Naive thymus-derived CD8-positive, alpha-beta T cell (primary cell): ENCODE measurements at regions not wholly inside any gene's neighbourhood (a gene's known extent, or its start where the extent isn't known, plus 50 kb on each side); places are given as distances from the start of the nearest gene placed in this dataset.
"Not testable (repeated sequence)": the region's sequence is repeated elsewhere in the genome, so short reads cannot be mapped to it uniquely, and the experiment has no call there.

ENCODE experiments used
- ATAC-seq, 2 donors: fragments of 150-1000 bp; cut with Tn5 transposase in 1 of 2; sonication (Bioruptor Pico), chemical (Tn5 transposase) in 1 of 2; 1 replicate in 1 of 2; 2 replicates in 1 of 2; pipeline ENCODE4 v1.10.0; 2021; ENCODE audit warnings: mild to moderate bottlenecking in 2 of 2, moderate library complexity in 2 of 2
- POLR2A ChIA-PET: fragments of 350-600 bp; sonication (Branson Sonifier 250); formaldehyde crosslinking; loops from one replicate; lab custom pipeline; 2021; ENCODE audit warnings: antibody characterized with exemption; lab: Charles Lee
- DNase-seq, 10 donors: peaks; one replicate each; pipeline versions ENCODE4 v3.0.0 to v3.0.0-alpha.2; 2020 to 2022
- H3K27ac Mint-ChIP-seq, 10 donors: one replicate each; pipeline ENCODE4 v1.8.0; 2020 to 2022; ENCODE audit warnings: mild to moderate bottlenecking in 10 of 10, mixed read lengths in 10 of 10, moderate library complexity in 4 of 10, inconsistent platforms in 1 of 10
- H3K27me3 Mint-ChIP-seq, 5 donors: one replicate each; pipeline ENCODE4 v1.8.0; 2021 to 2022; ENCODE audit warnings: mixed read lengths in 5 of 5
- H3K36me3 Mint-ChIP-seq, 3 donors: one replicate each; pipeline ENCODE4 v1.8.0; 2020 to 2022; ENCODE audit warnings: mixed read lengths in 3 of 3, mild to moderate bottlenecking in 2 of 3, inconsistent platforms in 1 of 3
- H3K4me1 Mint-ChIP-seq, 4 donors: one replicate each; pipeline ENCODE4 v1.8.0; 2021 to 2022; ENCODE audit warnings: mixed read lengths in 4 of 4
- H3K4me3 Mint-ChIP-seq, 10 donors: one replicate each; pipeline ENCODE4 v1.8.0; 2020 to 2022; ENCODE audit warnings: mild to moderate bottlenecking in 10 of 10, mixed read lengths in 10 of 10, moderate library complexity in 6 of 10, inconsistent platforms in 1 of 10
- H3K9me3 Mint-ChIP-seq, 9 donors: one replicate each; pipeline ENCODE4 v1.8.0; 2020 to 2022; ENCODE audit warnings: mixed read lengths in 9 of 9, mild to moderate bottlenecking in 3 of 9, inconsistent platforms in 1 of 9, moderate library complexity in 1 of 9

GRCh38 chr4:129842096-129842495, 746.1 kb downstream of the C4orf33 start:
- Mint-ChIP-seq H3K36me3 (no peaks in the 10 kb centered on the region), H3K27ac (no peak overlapping the region), H3K27me3 (peaks cover 0 to 4% (median 0%) of the 10 kb centered on the region in 5 donors), H3K4me3 (no peak overlapping the region), H3K9me3 (peaks cover 0 to 17% (median 3%) of the 10 kb centered on the region in 9 donors), H3K4me1 (no peaks in the 10 kb centered on the region)
- DNase-seq (no peak), ATAC-seq (no peak)
- POLR2A ChIA-PET: no interaction called here

DNA sequence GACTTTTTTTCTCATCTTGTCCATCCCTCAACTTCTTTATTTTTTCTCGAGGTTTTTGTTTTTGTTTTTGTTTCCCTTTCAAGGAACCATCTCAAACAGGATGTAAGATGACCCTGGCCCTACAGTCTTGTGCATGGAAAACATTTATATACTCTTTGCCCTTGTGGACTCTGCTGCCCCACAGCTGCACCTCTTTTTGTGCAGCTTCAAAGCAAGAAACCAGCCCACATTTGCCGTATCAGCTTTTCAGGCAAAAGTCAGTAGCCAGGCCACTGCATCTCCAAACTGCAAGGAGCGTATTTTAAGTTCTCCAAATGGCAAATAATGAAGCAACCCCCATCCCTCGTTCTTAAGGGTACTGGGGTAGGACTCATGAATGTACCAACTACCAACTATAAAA, 756.5 kb downstream of the C4orf33 start:
- Mint-ChIP-seq H3K4me1 (no peaks in the 10 kb centered on the region), H3K27me3 (no peaks in the 10 kb centered on the region), H3K36me3 (no peaks in the 10 kb centered on the region), H3K27ac (no peak overlapping the region), H3K9me3 (peaks cover 0 to 8% (median 5%) of the 10 kb centered on the region in 9 donors), H3K4me3 (no peak overlapping the region)
- ATAC-seq (no peak), DNase-seq (no peak)
- POLR2A ChIA-PET: no interaction called here

DNA sequence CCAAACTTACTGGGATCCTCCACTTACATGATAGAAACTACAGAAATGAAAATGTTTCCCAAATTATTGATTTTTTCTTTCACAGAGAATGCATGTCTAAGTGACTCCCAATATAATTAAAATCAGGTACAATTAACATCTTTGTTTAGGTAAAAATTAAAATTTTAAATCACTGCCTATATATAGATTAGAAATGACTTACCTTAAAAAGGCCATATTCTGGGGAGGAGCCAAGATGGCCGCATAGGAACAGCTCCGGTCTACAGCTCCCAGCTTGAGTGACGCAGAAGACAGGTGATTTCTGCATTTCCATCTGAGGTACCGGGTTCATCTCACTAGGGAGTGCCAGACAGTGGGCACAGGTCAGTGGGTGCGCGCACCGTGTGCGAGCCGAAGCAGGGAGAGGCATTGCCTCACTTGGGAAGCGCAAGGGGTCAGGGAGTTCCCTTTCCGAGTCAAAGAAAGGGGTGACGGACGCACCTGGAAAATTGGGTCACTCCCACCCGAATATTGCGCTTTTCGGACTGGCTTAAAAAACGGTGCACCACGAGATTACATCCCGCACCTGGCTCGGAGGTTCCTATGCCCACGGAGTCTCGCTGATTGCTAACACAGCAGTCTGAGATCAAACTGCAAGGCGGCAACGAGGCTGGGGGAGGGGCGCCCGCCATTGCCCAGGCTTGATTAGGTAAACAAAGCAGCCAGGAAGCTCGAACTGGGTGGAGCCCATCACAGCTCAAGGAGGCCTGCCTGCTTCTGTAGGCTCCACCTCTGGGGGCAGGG, 757.9 kb downstream of the C4orf33 start:
- H3K4me1 Mint-ChIP-seq, H3K36me3 Mint-ChIP-seq, H3K27ac Mint-ChIP-seq, ATAC-seq, DNase-seq, H3K4me3 Mint-ChIP-seq, H3K9me3 Mint-ChIP-seq, POLR2A ChIA-PET, H3K27me3 Mint-ChIP-seq: not testable (repeated sequence)

- no peak for DNase-seq
- Mint-ChIP-seq H3K27ac (no peak overlapping the region), H3K36me3 (no peaks in the 10 kb centered on the region), H3K4me3 (no peak overlapping the region), H3K4me1 (no peaks in the 10 kb centered on the region), H3K9me3 (peaks cover 0 to 5% (median 0%) of the 10 kb centered on the region in 9 donors), H3K27me3 (no peaks in the 10 kb centered on the region)
- ATAC-seq: no peak
- POLR2A ChIA-PET: no interaction called here
Measured at GRCh38 chr4:129862461-129862860, 766.5 kb downstream of the C4orf33 start.

DNA sequence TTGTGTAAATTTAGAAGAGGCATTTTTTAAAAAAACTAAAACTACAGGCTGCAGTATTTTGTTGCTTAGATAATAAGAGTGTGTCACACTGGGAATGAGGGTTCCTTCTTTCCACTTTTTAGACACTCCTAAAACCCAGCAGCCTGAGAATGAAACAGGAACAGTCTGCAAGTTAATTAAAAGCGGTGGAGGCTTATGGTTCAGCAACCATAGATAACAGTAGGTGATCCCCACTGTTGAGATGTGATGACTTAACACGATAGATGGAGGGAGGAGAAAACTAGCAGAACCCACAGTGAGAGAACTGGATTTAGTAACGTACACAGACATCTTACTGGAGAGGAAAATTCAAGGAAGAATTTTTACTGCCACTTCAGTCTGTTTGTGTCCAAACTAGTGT, 767.3 kb downstream of the C4orf33 start:
- ATAC-seq: no peak

DNA sequence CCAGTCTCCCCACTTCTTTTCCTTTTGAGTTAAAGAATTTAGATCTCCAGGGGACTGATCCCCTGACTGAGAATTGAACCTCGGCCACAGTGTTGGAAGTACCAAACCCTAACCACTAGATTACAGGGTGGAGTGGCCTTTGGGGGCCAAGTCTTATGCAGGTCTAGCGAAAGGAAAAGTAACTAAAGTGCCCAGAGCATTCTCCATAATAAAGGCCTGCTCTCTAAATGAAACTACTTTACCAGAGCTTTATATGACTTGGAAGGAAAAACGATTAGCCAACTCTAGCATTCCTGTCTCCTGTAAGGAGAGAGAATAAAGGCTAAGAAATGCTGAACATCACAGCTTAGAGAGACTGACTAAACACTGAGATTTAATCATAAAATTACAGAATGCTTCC, 788.0 kb downstream of the C4orf33 start:
- Mint-ChIP-seq H3K4me3 (no peak overlapping the region), H3K4me1 (no peaks in the 10 kb centered on the region), H3K27ac (no peak overlapping the region), H3K9me3 (peaks cover 2 to 20% (median 8%) of the 10 kb centered on the region in 9 donors), H3K36me3 (no peaks in the 10 kb centered on the region), H3K27me3 (peaks cover 0 to 9% (median 0%) of the 10 kb centered on the region in 5 donors)
- DNase-seq (no peak), ATAC-seq (no peak)
- POLR2A ChIA-PET: no interaction called here

More for the DNA sequence above, 767.3 kb downstream of the C4orf33 start:
- POLR2A ChIA-PET: no interaction called here
- Mint-ChIP-seq H3K36me3 (no peaks in the 10 kb centered on the region), H3K4me1 (no peaks in the 10 kb centered on the region), H3K27me3 (no peaks in the 10 kb centered on the region), H3K4me3 (no peak overlapping the region), H3K27ac (no peak overlapping the region), H3K9me3 (peaks cover 0 to 5% (median 0%) of the 10 kb centered on the region in 9 donors)
- no peak for DNase-seq

GRCh38 chr4:129897111-129897510, 801.2 kb downstream of the C4orf33 start:
- POLR2A ChIA-PET: no interaction called here
- Mint-ChIP-seq H3K27ac (no peak overlapping the region), H3K4me1 (no peaks in the 10 kb centered on the region), H3K9me3 (peaks cover 0 to 14% (median 5%) of the 10 kb centered on the region in 9 donors), H3K4me3 (no peak overlapping the region), H3K27me3 (peaks cover 0 to under 1% (median 0%) of the 10 kb centered on the region in 5 donors), H3K36me3 (no peaks in the 10 kb centered on the region)
- DNase-seq: no peak
- ATAC-seq: no peak

DNA sequence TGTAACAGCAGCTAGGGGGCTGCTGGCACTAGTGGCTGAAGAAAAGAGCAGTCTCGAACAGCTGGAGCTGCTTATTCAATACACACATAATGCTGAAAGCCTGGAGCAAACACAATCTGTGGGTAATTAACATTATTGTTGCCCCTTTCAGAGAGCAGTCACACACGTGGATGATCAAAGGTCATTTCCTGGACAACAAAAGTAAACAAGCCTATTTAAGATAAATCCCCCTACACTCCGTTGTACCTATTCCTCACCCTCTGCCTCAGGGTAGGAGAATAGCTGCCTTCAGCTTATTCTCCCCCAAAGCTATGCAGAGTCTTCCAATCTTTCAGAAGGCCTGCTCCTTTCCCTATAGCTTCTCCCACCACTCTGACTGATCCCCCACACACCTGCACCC, 803.9 kb downstream of the C4orf33 start:
- Mint-ChIP-seq H3K9me3 (peaks cover 0 to 21% (median 5%) of the 10 kb centered on the region in 9 donors), H3K27ac (no peak overlapping the region), H3K4me3 (no peak overlapping the region), H3K36me3 (no peaks in the 10 kb centered on the region), H3K27me3 (no peaks in the 10 kb centered on the region), H3K4me1 (no peaks in the 10 kb centered on the region)
- ATAC-seq: no peak
- DNase-seq: no peak
- POLR2A ChIA-PET: no interaction called here

GRCh38 chr4:129900430-129900953, 804.5 kb downstream of the C4orf33 start:
- no peak overlapping the region for H3K4me3 Mint-ChIP-seq
- POLR2A ChIA-PET: no interaction called here
- no peaks in the 10 kb centered on the region for H3K27me3 Mint-ChIP-seq
- no peaks in the 10 kb centered on the region for H3K36me3 Mint-ChIP-seq
- DNase-seq: no peak
- H3K27ac Mint-ChIP-seq: no peak overlapping the region
- peaks cover 0 to 21% (median 5%) of the 10 kb centered on the region in 9 donors for H3K9me3 Mint-ChIP-seq
- H3K4me1 Mint-ChIP-seq: no peaks in the 10 kb centered on the region
- ATAC-seq: no peak

DNA sequence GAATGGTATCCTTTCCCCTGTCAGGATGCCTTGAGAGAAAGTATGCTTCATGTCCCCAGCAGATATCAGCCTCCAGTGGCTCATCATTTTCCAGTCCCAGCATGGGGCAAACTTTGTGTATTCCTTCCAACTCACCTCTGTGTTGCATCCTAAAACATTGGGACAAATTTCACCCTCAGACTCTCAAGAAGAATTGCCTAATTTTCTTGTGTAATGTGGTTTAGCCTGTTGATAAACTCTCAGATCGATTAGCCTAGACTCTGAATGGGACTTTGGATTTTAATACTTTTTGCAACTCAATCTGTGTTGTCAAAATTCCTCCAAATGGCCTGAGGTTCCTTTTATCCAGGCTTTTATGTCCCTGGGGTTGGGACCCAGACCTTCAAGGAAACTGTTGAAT, 805.3 kb downstream of the C4orf33 start:
- Mint-ChIP-seq H3K4me3 (no peak overlapping the region), H3K27ac (no peak overlapping the region), H3K4me1 (no peaks in the 10 kb centered on the region), H3K36me3 (no peaks in the 10 kb centered on the region), H3K27me3 (no peaks in the 10 kb centered on the region), H3K9me3 (peaks cover 0 to 21% (median 5%) of the 10 kb centered on the region in 9 donors)
- POLR2A ChIA-PET: no interaction called here
- DNase-seq (no peak), ATAC-seq (no peak)

DNA sequence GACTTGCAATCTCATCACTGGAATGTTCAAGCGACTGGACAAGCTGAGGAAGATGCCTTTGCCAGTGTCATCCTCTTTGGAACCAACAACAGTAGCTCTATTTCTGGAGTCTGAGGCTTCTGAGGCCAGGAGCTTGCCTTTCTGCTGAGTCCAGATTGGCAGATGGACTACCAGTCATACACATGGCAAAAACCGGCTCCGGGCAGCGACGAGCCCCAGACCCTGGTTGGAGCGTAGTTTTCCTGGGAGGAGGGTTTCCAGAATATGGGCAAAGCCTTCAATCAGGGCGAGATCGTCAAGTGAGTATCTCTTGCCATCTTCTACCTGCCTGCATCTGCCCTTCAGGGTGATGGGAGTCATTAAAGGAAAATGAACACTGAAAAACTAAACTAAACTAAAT, 807.9 kb downstream of the C4orf33 start:
- no peak for ATAC-seq
- H3K9me3 Mint-ChIP-seq: peaks cover 0 to 32% (median 5%) of the 10 kb centered on the region in 9 donors
- H3K36me3 Mint-ChIP-seq: peaks cover 0 to 1% (median 0%) of the 10 kb centered on the region in 3 donors
- no peaks in the 10 kb centered on the region for H3K4me1 Mint-ChIP-seq
- no peak for DNase-seq
- no peaks in the 10 kb centered on the region for H3K27me3 Mint-ChIP-seq
- no peak overlapping the region for H3K4me3 Mint-ChIP-seq
- POLR2A ChIA-PET: no interaction called here
- H3K27ac Mint-ChIP-seq: no peak overlapping the region

DNA sequence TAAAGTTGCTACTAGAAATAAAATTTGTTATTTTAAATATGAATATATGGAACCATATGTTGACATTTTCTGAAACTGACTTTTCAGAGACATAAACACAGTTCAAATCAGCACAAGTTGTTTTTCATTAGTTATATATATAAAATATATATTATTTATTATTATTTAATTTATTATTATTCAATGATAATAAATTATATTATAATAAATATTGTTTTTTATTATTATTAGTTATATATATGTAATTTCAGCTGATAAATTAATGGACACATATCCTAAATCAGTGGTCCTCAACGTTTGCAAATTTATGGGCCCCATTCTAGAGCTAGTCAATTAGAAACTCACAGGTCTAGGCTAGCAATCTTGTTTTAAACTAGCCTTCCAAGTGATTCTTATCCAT, 809.3 kb downstream of the C4orf33 start:
- peaks cover 0 to 42% (median 8%) of the 10 kb centered on the region in 9 donors for H3K9me3 Mint-ChIP-seq
- no peak overlapping the region for H3K27ac Mint-ChIP-seq
- H3K4me3 Mint-ChIP-seq: no peak overlapping the region
- H3K27me3 Mint-ChIP-seq: no peaks in the 10 kb centered on the region
- ATAC-seq (no peak), DNase-seq (no peak)
- H3K4me1 Mint-ChIP-seq: no peaks in the 10 kb centered on the region
- POLR2A ChIA-PET: no interaction called here
- peaks cover 0 to 7% (median 0%) of the 10 kb centered on the region in 3 donors for H3K36me3 Mint-ChIP-seq

DNA sequence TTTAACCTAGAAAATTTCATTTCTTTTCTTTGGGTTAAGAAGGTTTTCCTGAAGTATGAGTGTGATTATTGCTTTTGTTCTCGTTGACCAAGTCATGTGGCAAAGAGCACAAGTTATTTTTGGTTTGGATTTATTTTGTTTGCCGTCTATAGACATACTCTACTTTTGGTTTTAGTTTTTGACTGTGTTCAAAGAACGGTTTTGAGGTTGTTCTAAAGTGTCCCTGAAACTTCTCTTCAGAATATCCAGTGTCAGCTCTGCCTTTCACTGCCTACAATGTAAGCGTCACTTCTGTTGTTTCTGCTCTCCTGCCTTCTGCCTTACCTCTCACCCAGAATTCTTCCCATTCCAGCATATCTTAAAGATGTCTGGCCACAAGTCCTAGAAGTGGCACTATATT, 812.2 kb downstream of the C4orf33 start:
- H3K4me3 Mint-ChIP-seq: no peak overlapping the region
- H3K4me1 Mint-ChIP-seq: no peaks in the 10 kb centered on the region
- peaks cover 0 to 7% (median 0%) of the 10 kb centered on the region in 3 donors for H3K36me3 Mint-ChIP-seq

More for the DNA sequence above, 812.2 kb downstream of the C4orf33 start:
- H3K27ac Mint-ChIP-seq: no peak overlapping the region
- DNase-seq (no peak), ATAC-seq (no peak)
- POLR2A ChIA-PET: no interaction called here
- H3K9me3 Mint-ChIP-seq: peaks cover 0 to 21% (median 8%) of the 10 kb centered on the region in 9 donors
- no peaks in the 10 kb centered on the region for H3K27me3 Mint-ChIP-seq
